Neural cell (in vitro differentiated cells): ENCODE measurements at regions not wholly inside any gene's neighbourhood (a gene's known extent, or its start where the extent isn't known, plus 50 kb on each side); places are given as distances from the start of the nearest gene placed in this dataset.

ENCODE experiments used
- H2AFZ ChIP-seq: fragments of 200-600, 300-800 bp; sonication (generic), shearing (Covaris generic); 2 replicates; pipeline ENCODE4 v1.6.0; 2014; ENCODE audit warnings: low read depth, mild to moderate bottlenecking, antibody characterized with exemption, low read length, moderate library complexity
- H3F3A ChIP-seq: fragments of 200-600 bp; shearing (Covaris generic); 2 replicates; pipeline ENCODE4 v1.6.1; 2016; ENCODE audit warnings: mild to moderate bottlenecking, moderate library complexity, mixed read lengths, antibody characterized with exemption, low read length; ENCODE audit not compliant: insufficient read depth, poor library complexity, severe bottlenecking
- H3K27ac ChIP-seq: fragments of 200-600, 300-800 bp; sonication (generic), shearing (Covaris generic); 2 replicates; pipeline ENCODE4 v1.5.1; 2014; ENCODE audit warnings: mild to moderate bottlenecking, low read length, moderate library complexity
- H3K27me3 ChIP-seq: fragments of 300-800, 200-600 bp; sonication (generic), shearing (Covaris generic); 2 replicates; pipeline ENCODE4 v1.6.0; 2014; ENCODE audit warnings: mild to moderate bottlenecking, low read depth, low read length, moderate library complexity; ENCODE audit not compliant: insufficient read depth
- H3K36me3 ChIP-seq: fragments of 300-800, 200-600 bp; sonication (generic), shearing (Covaris generic); 2 replicates; pipeline ENCODE4 v1.5.1; 2014; ENCODE audit warnings: mild to moderate bottlenecking, antibody characterized with exemption, low read length, moderate library complexity; ENCODE audit not compliant: insufficient read depth
- H3K4me2 ChIP-seq: fragments of 300-800, 200-600 bp; sonication (generic), shearing (Covaris generic); 2 replicates; pipeline ENCODE4 v1.6.0; 2014; ENCODE audit warnings: mild to moderate bottlenecking, low read length
- H3K4me3 ChIP-seq: fragments of 300-800, 200-600 bp; sonication (generic), shearing (Covaris generic); 2 replicates; pipeline ENCODE4 v1.5.1; 2014; ENCODE audit warnings: mild to moderate bottlenecking, low read length, moderate library complexity
- H3K79me2 ChIP-seq: fragments of 200-600 bp; shearing (Covaris generic); replicated peaks from 2 replicates; pipeline ENCODE4 v1.6.0; 2014; ENCODE audit warnings: mild to moderate bottlenecking, low read length, moderate library complexity; ENCODE audit not compliant: insufficient read depth
- H3K9ac ChIP-seq: fragments of 300-800, 200-600 bp; sonication (generic), shearing (Covaris generic); 2 replicates; pipeline ENCODE4 v1.6.1; 2016; ENCODE audit warnings: mild to moderate bottlenecking, low read length, mixed read lengths
- H3K9me2 ChIP-seq: fragments of 200-600 bp; shearing (Covaris generic); 2 replicates; pipeline ENCODE4 v1.6.1; 2016; ENCODE audit warnings: mild to moderate bottlenecking, low read length, mixed read lengths; ENCODE audit not compliant: insufficient read depth
- H3K9me3 ChIP-seq: fragments of 200-600, 300-800 bp; sonication (generic), shearing (Covaris generic); 2 replicates; pipeline ENCODE4 v1.6.1; 2016; ENCODE audit warnings: mild to moderate bottlenecking, mixed run types, low read length, moderate library complexity, mixed read lengths
- H4K20me1 ChIP-seq: fragments of 200-600 bp; shearing (Covaris generic); 2 replicates; pipeline ENCODE4 v1.6.1; 2016; ENCODE audit warnings: mild to moderate bottlenecking, mixed run types; ENCODE audit not compliant: insufficient read depth
- CTCF ChIP-seq: fragments of 450-650 bp; IDR thresholded peaks from 2 replicates; pipeline ENCODE4 v1.5.1; 2014; ENCODE audit warnings: antibody characterized with exemption, mild to moderate bottlenecking, moderate library complexity; ENCODE audit not compliant: poor library complexity, severe bottlenecking
- EP300 ChIP-seq: fragments of 450-650 bp; conservative IDR thresholded peaks from 2 replicates; pipeline ENCODE4 v1.6.1; 2014; ENCODE audit warnings: antibody characterized with exemption, mild to moderate bottlenecking, moderate library complexity; ENCODE audit not compliant: poor library complexity, severe bottlenecking
- EZH2 ChIP-seq: fragments of 200-600, 300-800 bp; shearing (Covaris generic), sonication (generic); IDR thresholded peaks from 2 replicates; pipeline ENCODE4 v1.6.1; 2014; ENCODE audit warnings: antibody characterized with exemption, low read length, borderline replicate concordance, mild to moderate bottlenecking; ENCODE audit not compliant: insufficient read depth, poor library complexity, severe bottlenecking
- MXI1 ChIP-seq: fragments of 450-650 bp; conservative IDR thresholded peaks from 2 replicates; pipeline ENCODE4 v1.6.1; 2014; ENCODE audit warnings: antibody characterized with exemption, mild to moderate bottlenecking; ENCODE audit not compliant: poor library complexity, severe bottlenecking
- POLR2AphosphoS5 ChIP-seq: IDR thresholded peaks from 2 replicates; pipeline ENCODE4 v1.6.1; 2012
- RAD21 ChIP-seq: fragments of 450-650 bp; conservative IDR thresholded peaks from 2 replicates; pipeline ENCODE4 v1.6.1; 2014; ENCODE audit warnings: antibody characterized with exemption, mild to moderate bottlenecking, moderate library complexity
- REST ChIP-seq: IDR thresholded peaks from 2 replicates; pipeline ENCODE4 v1.6.1; 2012; ENCODE audit warnings: borderline replicate concordance
- SMC3 ChIP-seq: fragments of 450-650 bp; conservative IDR thresholded peaks from 2 replicates; pipeline ENCODE4 v1.6.1; 2014; ENCODE audit warnings: antibody characterized with exemption, mild to moderate bottlenecking, moderate library complexity; ENCODE audit not compliant: poor library complexity
- TAF1 ChIP-seq: IDR thresholded peaks from 2 replicates; pipeline ENCODE4 v1.6.1; 2012; ENCODE audit warnings: low read depth

- H3K79me2 ChIP-seq: no peaks in the 10 kb centered on the region
- no peaks in the 10 kb centered on the region for H3F3A ChIP-seq
- TF ChIP-seq EZH2 (no peak), RAD21 (no peak), SMC3 (no peak), TAF1 (no peak), CTCF (no peak), POLR2AphosphoS5 (no peak), REST (no peak), EP300 (no peak), MXI1 (no peak)
- no peak overlapping the region for H3K27ac ChIP-seq
- H3K9me3 ChIP-seq: no peaks in the 10 kb centered on the region
- H3K36me3 ChIP-seq: no peaks in the 10 kb centered on the region
- no peaks in the 10 kb centered on the region for H4K20me1 ChIP-seq
- H3K9me2 ChIP-seq: no peaks in the 10 kb centered on the region
- H3K4me2 ChIP-seq: no peak overlapping the region
- H2AFZ ChIP-seq: no peak overlapping the region
- H3K9ac ChIP-seq: no peak overlapping the region
- H3K27me3 ChIP-seq: no peaks in the 10 kb centered on the region
- H3K4me3 ChIP-seq: no peak overlapping the region
These were observed 91.0 kb downstream of the UFM1 start for GRCh38 chr13:38440666-38441065.

- Histone ChIP-seq H4K20me1 (no peaks in the 10 kb centered on the region), H2AFZ (peak overlapping the region; percentile 2), H3K9me2 (no peaks in the 10 kb centered on the region), H3K9me3 (no peaks in the 10 kb centered on the region), H3F3A (no peaks in the 10 kb centered on the region), H3K27ac (peak overlapping the region; percentile 39), H3K36me3 (no peaks in the 10 kb centered on the region), H3K9ac (no peak overlapping the region), H3K27me3 (no peaks in the 10 kb centered on the region), H3K79me2 (no peaks in the 10 kb centered on the region), H3K4me2 (no peak overlapping the region), H3K4me3 (no peak overlapping the region)
- TF ChIP-seq RAD21: no peak
- TF ChIP-seq MXI1: no peak
- no peak for TF ChIP-seq CTCF
- no peak for TF ChIP-seq SMC3
- TF ChIP-seq EP300: no peak
- TF ChIP-seq EZH2: no peak
- no peak for TF ChIP-seq POLR2AphosphoS5
- no peak for TF ChIP-seq TAF1
- TF ChIP-seq REST: no peak
These were observed 95.3 kb downstream of the UFM1 start for GRCh38 chr13:38444904-38445303.
